Panc1 (cell line): ENCODE measurements at regions not wholly inside any gene's neighbourhood (a gene's known extent, or its start where the extent isn't known, plus 50 kb on each side); places are given as distances from the start of the nearest gene placed in this dataset.

Experiments used
- ATAC-seq: fragments of 200-7000 bp; cut with Tn5 transposase; 2 replicates; pipeline ENCODE4 v1.9.1; 2020; ENCODE audit warnings: mild to moderate bottlenecking, moderate library complexity
- BruUV-seq: library from RNA; stranded (reverse); fragments of 400-500 nt; replicated peaks from 2 replicates; lab custom pipeline; 2021; lab: Mats Ljungman, UMichigan
- CTCF ChIA-PET: fragments of 300-600 bp; sonication (Branson Sonifier 250); formaldehyde crosslinking; loops from one replicate; lab custom pipeline; 2022; ENCODE audit warnings: antibody characterized with exemption; lab: Charles Lee
- POLR2A ChIA-PET: fragments of 300-600 bp; sonication (Branson Sonifier 250); formaldehyde crosslinking; loops from one replicate; lab custom pipeline; 2022; ENCODE audit warnings: antibody characterized with exemption; lab: Charles Lee
- DNase-seq: peaks from one replicate; pipeline ENCODE4 v3.0.0-alpha.2; 2010; ENCODE audit warnings: low read depth, low spot score
- H3K27ac ChIP-seq: 2 replicates; pipeline ENCODE4 v1.5.1; 2011; ENCODE audit warnings: mild to moderate bottlenecking, low read length, inconsistent platforms
- H3K27me3 ChIP-seq: fragments of 200-500 bp; sonication (Bioruptor generic); 2 replicates; pipeline ENCODE4 v1.6.0; 2014; ENCODE audit warnings: low read length, inconsistent platforms; ENCODE audit not compliant: control insufficient read depth, insufficient read depth
- H3K36me3 ChIP-seq: fragments of 200-500 bp; sonication (Bioruptor generic); 2 replicates; pipeline ENCODE4 v1.5.1; 2014; ENCODE audit warnings: inconsistent platforms, mild to moderate bottlenecking, low read length, moderate library complexity; ENCODE audit not compliant: control insufficient read depth, insufficient read depth
- H3K4me1 ChIP-seq: 2 replicates; pipeline ENCODE4 v1.5.1; 2011; ENCODE audit warnings: inconsistent platforms, mild to moderate bottlenecking, low read length, moderate library complexity; ENCODE audit not compliant: control insufficient read depth, insufficient read depth
- H3K4me3 ChIP-seq, 2 experiments: 2 replicates each; pipeline ENCODE4 v1.5.1; 2011 to 2012; ENCODE audit warnings: low read depth in 2 of 2, low read length in 2 of 2, mild to moderate bottlenecking in 2 of 2, inconsistent platforms in 1 of 2, moderate library complexity in 1 of 2
- H3K9me3 ChIP-seq: fragments of 200-500 bp; sonication (Bioruptor generic); 2 replicates; pipeline ENCODE4 v1.5.1; 2014; ENCODE audit warnings: low read depth, mild to moderate bottlenecking, inconsistent platforms, low read length, moderate library complexity; ENCODE audit not compliant: control insufficient read depth, insufficient read depth
- CTCF ChIP-seq: fragments of 450-650 bp; IDR thresholded peaks from 2 replicates; pipeline ENCODE4 v1.5.1; 2017; ENCODE audit warnings: mild to moderate bottlenecking
- POLR2AphosphoS5 ChIP-seq: IDR thresholded peaks from 2 replicates; pipeline ENCODE4 v1.6.1; 2012; ENCODE audit warnings: mild to moderate bottlenecking, low read depth, low read length, moderate library complexity
- REST ChIP-seq, 2 experiments: IDR thresholded peaks; 2 replicates each; pipeline ENCODE4 v1.6.1; 2011 to 2012; ENCODE audit warnings: low read depth in 2 of 2, control low read depth in 1 of 2, low read length in 1 of 2, mild to moderate bottlenecking in 1 of 2, moderate library complexity in 1 of 2; ENCODE audit not compliant: insufficient read depth in 1 of 2
- SIN3A ChIP-seq: IDR thresholded peaks from 2 replicates; pipeline ENCODE4 v1.6.1; 2012; ENCODE audit warnings: low read depth, mild to moderate bottlenecking, low read length, moderate library complexity, borderline replicate concordance; ENCODE audit not compliant: insufficient read depth
- TCF7L2 ChIP-seq: IDR thresholded peaks from 2 replicates; pipeline ENCODE4 v1.6.1; 2011; ENCODE audit warnings: mild to moderate bottlenecking, low read depth, low read length, inconsistent platforms
- in situ Hi-C: cut with HindIII; loops from 2 replicates; pipeline ENCODE4 v1.10.0; 2016; ENCODE audit warnings: low sequenced_read_pairs, low pct_unique_long_range_greater_than_20kb
- intact Hi-C: fragments of 100-400 bp; cut with micrococcal nuclease; formaldehyde crosslinking; loops from one replicate; pipeline ENCODE4 v1.10.0; 2022; ENCODE audit not compliant: unreplicated experiment

GRCh38 chrX:99613041-99613440, 797.0 kb downstream of the PCDH19 start:
- ChIA-PET POLR2A (no interaction called here), CTCF (no interaction called here)
- in situ Hi-C loops (no loop called here), intact Hi-C loops (no loop called here)
- Histone ChIP-seq H3K27me3 (no peaks in the 10 kb centered on the region), H3K36me3 (no peaks in the 10 kb centered on the region), H3K9me3 (no peaks in the 10 kb centered on the region), H3K27ac (no peak overlapping the region), H3K4me1 (no peaks in the 10 kb centered on the region), H3K4me3 (no peak overlapping the region)
- ATAC-seq (no peak), DNase-seq (no peak)
- BruUV-seq, result no TSS peak
- no peak for TF ChIP-seq REST (IDR thresholded peaks at IDR 0.05; ENCODE audit: insufficient read depth in 1 of 2, low read depth in 2 of 2, low read length in 1 of 2)
- TF ChIP-seq CTCF, result no peak
- no peak for TF ChIP-seq TCF7L2
- TF ChIP-seq SIN3A, result no peak
- TF ChIP-seq POLR2AphosphoS5, result no peak

DNA sequence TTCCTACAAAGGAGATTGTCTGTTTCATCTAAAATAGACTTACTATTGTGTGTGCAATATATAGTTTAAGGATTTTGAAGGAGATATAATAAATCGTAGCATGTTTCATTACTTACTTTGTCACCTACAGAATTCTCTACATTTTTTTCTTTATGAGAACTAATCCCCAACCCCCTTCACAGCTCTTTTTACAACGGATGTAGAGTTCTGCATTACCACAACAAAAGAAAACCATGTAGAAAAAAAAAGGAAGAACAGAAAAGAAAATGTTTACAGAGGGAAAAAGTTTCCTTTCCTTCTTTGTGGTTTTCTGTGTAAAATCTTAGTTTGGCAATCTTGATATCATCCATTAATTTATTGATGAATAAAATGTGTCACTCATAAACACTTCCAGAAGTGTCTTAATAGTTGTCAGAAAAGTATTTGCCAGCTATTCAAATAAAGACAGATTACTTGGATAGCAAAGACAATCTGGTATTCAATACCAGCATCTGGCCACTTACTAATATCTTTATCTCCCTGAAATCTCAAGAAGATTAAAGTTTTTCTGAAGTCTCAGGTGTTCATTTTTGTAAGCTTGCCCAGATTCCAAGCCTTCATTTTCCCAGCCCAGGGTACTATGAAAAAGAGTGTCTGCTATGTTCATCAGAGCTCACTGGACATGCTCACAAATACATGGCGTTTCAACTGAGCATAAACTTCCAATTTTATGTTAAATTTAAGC, 806.8 kb downstream of the PCDH19 start:
- Histone ChIP-seq H3K27me3 (no peaks in the 10 kb centered on the region), H3K9me3 (no peaks in the 10 kb centered on the region), H3K27ac (no peak overlapping the region), H3K4me3 (no peak overlapping the region), H3K36me3 (no peaks in the 10 kb centered on the region), H3K4me1 (no peaks in the 10 kb centered on the region)
- in situ Hi-C loops (no loop called here), intact Hi-C loops (no loop called here)
- ChIA-PET CTCF (no interaction called here), POLR2A (no interaction called here)
- ATAC-seq (no peak), DNase-seq (no peak)
- no TSS peak for BruUV-seq
- TF ChIP-seq CTCF (no peak), REST (IDR thresholded peaks at IDR 0.05; ENCODE audit: insufficient read depth in 1 of 2, low read depth in 2 of 2, low read length in 1 of 2) (no peak), SIN3A (no peak), POLR2AphosphoS5 (no peak), TCF7L2 (no peak)
